ENCODE measurements at regions not wholly inside any gene's neighbourhood (a gene's known extent, or its start where the extent isn't known, plus 50 kb on each side); places are given as distances from the start of the nearest gene placed in this dataset.
"Not testable (repeated sequence)": the region's sequence is repeated elsewhere in the genome, so short reads cannot be mapped to it uniquely, and the experiment has no call there.

- not testable (repeated sequence) for TF ChIP-seq CTCF (IDR thresholded peaks at IDR 0.05; ENCODE audit: low read depth, low read length); EZH2phosphoT487 (IDR thresholded peaks at IDR 0.05; ENCODE audit: low read depth)
Observed at GRCh38 chrX:90757619-90758018, 677.0 kb upstream of the PABPC5 start.

Data from OCI-LY3 (cell line).